Kidney (tissue), 13 donors: ENCODE measurements at regions not wholly inside any gene's neighbourhood (a gene's known extent, or its start where the extent isn't known, plus 50 kb on each side); places are given as distances from the start of the nearest gene placed in this dataset.

Source experiments
- DNase-seq, 5 donors: peaks; one replicate each; pipeline ENCODE4 v3.0.0-alpha.2; 2013 to 2020
- FAIRE-seq: peaks from 2 replicates; lab custom pipeline; 2012; peaks lifted over from hg19 to GRCh38; lab: Jason Lieb, UNC
- H3K27ac ChIP-seq, 2 donors: one replicate each; pipeline ENCODE4 v1.7.0; 2013; ENCODE audit warnings: low read depth in 2 of 2, low read length in 2 of 2, inconsistent platforms in 1 of 2
- H3K27me3 ChIP-seq: one replicate; pipeline ENCODE4 v1.7.1; 2013; ENCODE audit warnings: low read length, inconsistent platforms; ENCODE audit not compliant: control insufficient read depth, insufficient read depth
- H3K36me3 ChIP-seq, 3 donors: one replicate each; pipeline versions ENCODE4 v1.7.0 to v1.7.1; 2013; ENCODE audit warnings: low read length in 3 of 3, control low read depth in 1 of 3, inconsistent platforms in 1 of 3; ENCODE audit not compliant: insufficient read depth in 3 of 3, control insufficient read depth in 2 of 3
- H3K4me1 ChIP-seq, 3 donors: one replicate each; pipeline versions ENCODE4 v1.7.0 to v1.7.1; 2013; ENCODE audit warnings: low read length in 3 of 3, inconsistent platforms in 1 of 3, low read depth in 1 of 3; ENCODE audit not compliant: control insufficient read depth in 2 of 3, insufficient read depth in 2 of 3
- H3K4me3 ChIP-seq, 3 donors: one replicate each; pipeline versions ENCODE4 v1.7.0 to v1.8.1; 2013; ENCODE audit warnings: low read length in 3 of 3, control low read depth in 1 of 3, inconsistent platforms in 1 of 3
- H3K9ac ChIP-seq, 3 donors: one replicate each; pipeline versions ENCODE4 v1.7.0 to v1.7.1; 2013; ENCODE audit warnings: low read length in 3 of 3, control low read depth in 1 of 3, inconsistent platforms in 1 of 3
- H3K9me3 ChIP-seq, 3 donors: one replicate each; pipeline versions ENCODE4 v1.7.0 to v1.7.1; 2013; ENCODE audit warnings: low read length in 3 of 3, control low read depth in 1 of 3, inconsistent platforms in 1 of 3; ENCODE audit not compliant: control insufficient read depth in 2 of 3, insufficient read depth in 1 of 3
- CTCF ChIP-seq: IDR thresholded peaks from 3 replicates; pipeline ENCODE4 v1.5.1; 2012; ENCODE audit warnings: mild to moderate bottlenecking, moderate library complexity, borderline replicate concordance; ENCODE audit not compliant: insufficient read depth; ENCODE audit errors: extremely low read depth
- intact Hi-C: fragments of 100-400 bp; cut with DNase I; formaldehyde crosslinking; loops from one replicate; pipeline ENCODE4 v1.11.1; 2022
- donor health status: control.
- donor health status: control.
- donor health status: control.
- donor health status: control.
- donor health status: control.
- donor health status: DM: yes; HTN: yes; CAD: no.
- donor health status: Normal renal cell carcinoma (clear cell type).

- H3K36me3 ChIP-seq, result no peaks in the 10 kb centered on the region
- intact Hi-C loops, result no loop called here
- H3K4me1 ChIP-seq, result no peaks in the 10 kb centered on the region
- FAIRE-seq (no peak), DNase-seq (peak in 1 of 5 donors; percentile 54)
- H3K9ac ChIP-seq, result no peak overlapping the region
- no peak overlapping the region for H3K27ac ChIP-seq
- no peak overlapping the region for H3K4me3 ChIP-seq
- H3K27me3 ChIP-seq, result no peaks in the 10 kb centered on the region
- no peaks in the 10 kb centered on the region for H3K9me3 ChIP-seq
- no peak for TF ChIP-seq CTCF
These were observed 347.6 kb downstream of the KLHL13 start for GRCh38 chrX:117768861-117769604.

DNA sequence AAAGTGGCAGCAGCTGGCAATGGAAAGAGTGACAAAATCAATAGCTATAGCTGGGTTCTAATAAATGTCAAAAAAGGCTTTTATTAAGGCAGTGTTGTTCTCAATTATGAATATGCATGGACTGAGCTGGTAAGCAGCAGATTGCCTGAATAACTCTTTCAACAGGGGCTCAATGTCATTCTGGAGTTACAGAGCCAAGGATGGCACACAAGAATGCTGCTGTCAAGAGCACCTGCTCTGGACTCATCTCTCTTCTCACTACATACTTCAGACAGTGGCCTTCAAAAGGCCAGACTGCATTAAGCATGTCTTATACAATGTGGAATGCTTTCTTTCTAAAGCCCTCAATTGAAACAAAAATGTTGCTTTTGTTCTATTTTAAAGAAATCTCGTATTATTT is 351.4 kb downstream of the KLHL13 start:
- no peak for TF ChIP-seq CTCF
- intact Hi-C loops, result no loop called here

GRCh38 chrX:117752745-117753144 is 363.9 kb downstream of the KLHL13 start:
- intact Hi-C loops, result no loop called here
- FAIRE-seq (no peak), DNase-seq (no peak)
- H3K27me3 ChIP-seq, result no peaks in the 10 kb centered on the region
- no peak overlapping the region for H3K4me3 ChIP-seq
- H3K36me3 ChIP-seq, result no peaks in the 10 kb centered on the region
- no peak overlapping the region for H3K9ac ChIP-seq
- no peaks in the 10 kb centered on the region for H3K4me1 ChIP-seq
- no peak overlapping the region for H3K27ac ChIP-seq
- no peak for TF ChIP-seq CTCF
- no peaks in the 10 kb centered on the region for H3K9me3 ChIP-seq

More for the DNA sequence above, 351.4 kb downstream of the KLHL13 start:
- FAIRE-seq, result no peak
- Histone ChIP-seq H3K27me3 (no peaks in the 10 kb centered on the region), H3K4me1 (no peaks in the 10 kb centered on the region), H3K4me3 (no peak overlapping the region), H3K27ac (no peak overlapping the region), H3K9ac (no peak overlapping the region), H3K9me3 (no peaks in the 10 kb centered on the region), H3K36me3 (no peaks in the 10 kb centered on the region)
- no peak for DNase-seq
